ENCODE measurements at regions not wholly inside any gene's neighbourhood (a gene's known extent, or its start where the extent isn't known, plus 50 kb on each side); places are given as distances from the start of the nearest gene placed in this dataset.

DNA sequence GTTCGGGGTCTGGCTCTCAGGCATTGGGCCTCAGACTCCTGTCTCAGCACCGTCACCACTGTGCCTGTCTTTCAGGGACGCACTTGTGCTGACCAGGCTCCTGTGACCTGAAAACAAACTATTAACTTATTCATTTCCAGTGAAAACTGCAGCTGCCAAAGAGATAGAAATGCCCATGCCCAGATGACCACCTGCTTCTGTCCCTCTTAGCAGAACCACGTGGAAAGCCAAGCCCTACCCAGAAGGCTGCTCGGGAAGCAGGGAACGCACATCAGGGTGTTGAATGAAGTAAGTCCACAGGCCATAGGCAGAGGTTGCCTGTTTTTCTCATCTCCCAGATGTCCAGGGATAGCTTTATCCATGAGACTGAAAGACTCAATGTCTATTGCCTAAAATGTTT, 219.3 kb downstream of the EBLN2 start:
- Histone ChIP-seq H3K18ac (ENCODE audit: low read depth, low read length) (no peak overlapping the region), H2AK9ac (replicated peaks; ENCODE audit: low read depth, low read length, poor library complexity) (no peak overlapping the region), H3K14ac (replicated peaks; ENCODE audit: low read depth, low read length) (no peak overlapping the region), H3K27ac (ENCODE audit: insufficient read depth, low read length) (no peak overlapping the region), H4K91ac (ENCODE audit: insufficient read depth, low read depth, low read length) (no peak overlapping the region), H4K20me1 (ENCODE audit: insufficient read depth, low read length) (no peaks in the 10 kb centered on the region), H3K4ac (ENCODE audit: low read depth, low read length) (no peak overlapping the region), H3K79me1 (ENCODE audit: low read depth in 1 of 2, low read length in 2 of 2) (no peaks in the 10 kb centered on the region), H3K4me2 (ENCODE audit: low read depth, low read length) (no peak overlapping the region), H3K9me1 (ENCODE audit: insufficient read depth, low read length) (no peaks in the 10 kb centered on the region), H2BK120ac (ENCODE audit: low read depth, low read length) (no peak overlapping the region), H4K8ac (ENCODE audit: low read depth in 2 of 2, low read length in 2 of 2) (no peak overlapping the region), H2BK20ac (ENCODE audit: low read depth, low read length) (no peak overlapping the region), H2AFZ (replicated peaks; ENCODE audit: low read length, poor library complexity) (no peak overlapping the region), H3K9ac (ENCODE audit: low read depth, low read length) (no peak overlapping the region), H3K4me1 (ENCODE audit: control insufficient read depth, insufficient read depth, low read length) (no peaks in the 10 kb centered on the region), H2BK15ac (ENCODE audit: low read depth, low read length) (no peak overlapping the region), H4K5ac (ENCODE audit: low read depth, low read length) (no peak overlapping the region), H2AK5ac (ENCODE audit: low read depth, low read length) (no peak overlapping the region), H2BK5ac (ENCODE audit: low read depth, low read length, poor library complexity, severe bottlenecking) (no peak overlapping the region), H3K27me3 (ENCODE audit: control insufficient read depth, insufficient read depth, low read length) (no peaks in the 10 kb centered on the region), H3K23ac (ENCODE audit: low read depth, low read length) (no peak overlapping the region), H3K9me3 (ENCODE audit: control insufficient read depth, insufficient read depth, low read length) (no peaks in the 10 kb centered on the region), H3K36me3 (ENCODE audit: control insufficient read depth, insufficient read depth, low read length) (no peaks in the 10 kb centered on the region), H3K56ac (ENCODE audit: extremely low read depth, insufficient read depth, low read length) (no peak overlapping the region), H3K4me3 (ENCODE audit: insufficient read depth, low read depth, low read length) (no peak overlapping the region)
- BruUV-seq (replicated peaks), result no TSS peak
- ChIA-PET CTCF (no interaction called here), POLR2A (ENCODE audit: unreplicated experiment) (no interaction called here)
- no peak for DNase-seq
- TF ChIP-seq, protein P1, sequence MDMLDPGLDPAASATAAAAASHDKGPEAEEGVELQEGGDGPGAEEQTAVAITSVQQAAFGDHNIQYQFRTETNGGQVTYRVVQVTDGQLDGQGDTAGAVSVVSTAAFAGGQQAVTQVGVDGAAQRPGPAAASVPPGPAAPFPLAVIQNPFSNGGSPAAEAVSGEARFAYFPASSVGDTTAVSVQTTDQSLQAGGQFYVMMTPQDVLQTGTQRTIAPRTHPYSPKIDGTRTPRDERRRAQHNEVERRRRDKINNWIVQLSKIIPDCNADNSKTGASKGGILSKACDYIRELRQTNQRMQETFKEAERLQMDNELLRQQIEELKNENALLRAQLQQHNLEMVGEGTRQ (IDR thresholded peaks at IDR 0.05; ENCODE audit: low read depth, low read length), result no peak
- no peak for TF ChIP-seq BHLHE40 (IDR thresholded peaks at IDR 0.05; ENCODE audit: low read depth, low read length)
- TF ChIP-seq RCOR1 (IDR thresholded peaks at IDR 0.05; ENCODE audit: insufficient replicate concordance, low read length), result no peak
- TF ChIP-seq ELK1 (IDR thresholded peaks at IDR 0.05; ENCODE audit: borderline replicate concordance, low read depth, low read length), result no peak
- no peak for TF ChIP-seq RFX5 (IDR thresholded peaks at IDR 0.05; ENCODE audit: low read depth, low read length)
- no peak for TF ChIP-seq MAZ (IDR thresholded peaks at IDR 0.05; ENCODE audit: borderline replicate concordance, low read depth, low read length)
- TF ChIP-seq CEBPB (IDR thresholded peaks at IDR 0.05; ENCODE audit: low read depth, low read length), result no peak
- TF ChIP-seq POLR2A (IDR thresholded peaks at IDR 0.05; ENCODE audit: low read depth, low read length), result no peak
- no peak for TF ChIP-seq CHD1 (IDR thresholded peaks at IDR 0.05; ENCODE audit: low read depth, low read length)
- TF ChIP-seq SMC3 (IDR thresholded peaks at IDR 0.05; ENCODE audit: low read depth, low read length), result no peak
- TF ChIP-seq RAD21 (IDR thresholded peaks at IDR 0.05; ENCODE audit: low read length), result no peak
- TF ChIP-seq, protein P2, sequence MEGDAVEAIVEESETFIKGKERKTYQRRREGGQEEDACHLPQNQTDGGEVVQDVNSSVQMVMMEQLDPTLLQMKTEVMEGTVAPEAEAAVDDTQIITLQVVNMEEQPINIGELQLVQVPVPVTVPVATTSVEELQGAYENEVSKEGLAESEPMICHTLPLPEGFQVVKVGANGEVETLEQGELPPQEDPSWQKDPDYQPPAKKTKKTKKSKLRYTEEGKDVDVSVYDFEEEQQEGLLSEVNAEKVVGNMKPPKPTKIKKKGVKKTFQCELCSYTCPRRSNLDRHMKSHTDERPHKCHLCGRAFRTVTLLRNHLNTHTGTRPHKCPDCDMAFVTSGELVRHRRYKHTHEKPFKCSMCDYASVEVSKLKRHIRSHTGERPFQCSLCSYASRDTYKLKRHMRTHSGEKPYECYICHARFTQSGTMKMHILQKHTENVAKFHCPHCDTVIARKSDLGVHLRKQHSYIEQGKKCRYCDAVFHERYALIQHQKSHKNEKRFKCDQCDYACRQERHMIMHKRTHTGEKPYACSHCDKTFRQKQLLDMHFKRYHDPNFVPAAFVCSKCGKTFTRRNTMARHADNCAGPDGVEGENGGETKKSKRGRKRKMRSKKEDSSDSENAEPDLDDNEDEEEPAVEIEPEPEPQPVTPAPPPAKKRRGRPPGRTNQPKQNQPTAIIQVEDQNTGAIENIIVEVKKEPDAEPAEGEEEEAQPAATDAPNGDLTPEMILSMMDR (conservative IDR thresholded peaks at IDR 0.05; ENCODE audit: low read depth, low read length), result no peak
- TF ChIP-seq FOS (IDR thresholded peaks at IDR 0.05; ENCODE audit: low read depth, low read length), result no peak
- TF ChIP-seq NFE2L2 (IDR thresholded peaks at IDR 0.05; ENCODE audit: low read depth, low read length), result no peak
- TF ChIP-seq MAFK (IDR thresholded peaks at IDR 0.05; ENCODE audit: low read depth, low read length), result no peak
- no peak for TF ChIP-seq MXI1 (IDR thresholded peaks at IDR 0.05; ENCODE audit: borderline replicate concordance, low read depth, low read length)
- dilution Hi-C loops (cut with HindIII; ENCODE audit: low sequenced_read_pairs, unreplicated experiment) (no loop called here), in situ Hi-C loops (cut with MboI; ENCODE audit: low sequenced_read_pairs) (no loop called here), intact Hi-C loops (cut with micrococcal nuclease) (no loop called here)
- WGBS, 2 experiments (ENCODE audit: extremely low coverage in 2 of 2, insufficient read length in 1 of 2), result 67% methylated on average over 2 of the region's 6 CpGs; no CpG with 5 or more reads in 1 of the 2 experiments
- no peak for ATAC-seq (ENCODE audit: low read depth)
